22Rv1 (cell line): ENCODE measurements at regions not wholly inside any gene's neighbourhood (a gene's known extent, or its start where the extent isn't known, plus 50 kb on each side); places are given as distances from the start of the nearest gene placed in this dataset.
"Not testable (repeated sequence)": the region's sequence is repeated elsewhere in the genome, so short reads cannot be mapped to it uniquely, and the experiment has no call there.

Experiments
- H3K27ac ChIP-seq: fragments of 450-650 bp; 2 replicates; pipeline ENCODE4 v1.5.1; 2017
- ZFX ChIP-seq: fragments of 450-650 bp; IDR thresholded peaks from 2 replicates; pipeline ENCODE4 v1.6.1; 2017; ENCODE audit warnings: antibody characterized with exemption, borderline replicate concordance
- TF ChIP-seq, protein P1 (sequence below): fragments of 450-650 bp; IDR thresholded peaks from 2 replicates; pipeline ENCODE4 v1.5.1; 2017; ENCODE audit warnings: mild to moderate bottlenecking

DNA sequence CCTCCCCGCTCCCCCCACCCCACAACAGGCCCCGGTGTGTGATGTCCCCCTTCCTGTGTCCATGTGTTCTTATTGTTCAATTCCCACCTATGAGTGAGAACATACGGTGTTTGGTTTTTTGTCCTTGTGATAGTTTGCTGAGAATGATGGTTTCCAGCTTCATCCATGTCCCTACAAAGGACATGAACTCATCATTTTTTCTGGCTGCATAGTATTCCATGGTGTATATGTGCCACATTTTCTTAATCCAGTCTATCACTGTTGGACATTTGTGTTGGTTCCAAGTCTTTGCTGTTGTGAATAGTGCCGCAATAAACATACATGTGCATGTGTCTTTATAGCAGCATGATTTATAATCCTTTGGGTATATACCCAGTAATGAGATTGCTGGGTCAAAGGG lies 104.3 kb downstream of the MTPN start:
- H3K27ac ChIP-seq, result not testable (repeated sequence)

DNA sequence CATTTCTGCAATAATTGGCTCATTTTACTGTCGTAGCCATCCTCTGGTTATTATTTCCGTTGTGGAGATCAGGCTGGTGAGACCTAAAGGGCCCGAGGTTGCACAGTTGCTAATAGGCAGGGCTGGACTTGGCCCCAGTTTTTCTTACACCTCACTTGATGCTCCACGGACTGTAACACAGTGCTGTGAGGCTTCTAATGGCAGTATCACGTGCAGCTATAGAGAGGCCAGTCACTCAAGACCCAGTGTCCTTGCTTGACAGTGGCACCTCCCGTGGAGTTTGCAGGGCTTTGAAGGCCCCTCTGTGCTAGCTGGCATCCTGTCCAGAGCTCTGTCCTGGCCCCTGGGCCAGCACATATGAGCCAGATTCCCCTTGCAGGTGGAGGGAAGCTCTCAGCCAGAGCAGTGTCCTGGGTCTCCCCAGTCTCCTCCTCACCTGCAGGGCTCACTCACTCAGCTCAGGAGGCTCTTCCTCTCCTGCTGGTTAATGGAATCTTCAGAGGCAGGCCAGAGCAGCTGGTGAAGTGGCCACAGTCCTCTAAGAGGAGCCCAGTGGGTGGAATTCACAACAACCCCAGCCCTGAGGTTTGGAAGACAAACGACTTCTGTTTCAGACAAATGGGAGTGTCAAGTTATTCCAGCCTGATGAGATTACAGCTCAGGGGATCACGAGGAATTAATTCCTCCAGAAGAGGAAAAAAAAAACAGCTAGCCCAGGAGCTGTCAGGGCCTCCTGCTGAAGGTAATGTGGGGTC lies 114.2 kb upstream of the FAM180A start:
- no peak overlapping the region for H3K27ac ChIP-seq
- TF ChIP-seq, protein P1, sequence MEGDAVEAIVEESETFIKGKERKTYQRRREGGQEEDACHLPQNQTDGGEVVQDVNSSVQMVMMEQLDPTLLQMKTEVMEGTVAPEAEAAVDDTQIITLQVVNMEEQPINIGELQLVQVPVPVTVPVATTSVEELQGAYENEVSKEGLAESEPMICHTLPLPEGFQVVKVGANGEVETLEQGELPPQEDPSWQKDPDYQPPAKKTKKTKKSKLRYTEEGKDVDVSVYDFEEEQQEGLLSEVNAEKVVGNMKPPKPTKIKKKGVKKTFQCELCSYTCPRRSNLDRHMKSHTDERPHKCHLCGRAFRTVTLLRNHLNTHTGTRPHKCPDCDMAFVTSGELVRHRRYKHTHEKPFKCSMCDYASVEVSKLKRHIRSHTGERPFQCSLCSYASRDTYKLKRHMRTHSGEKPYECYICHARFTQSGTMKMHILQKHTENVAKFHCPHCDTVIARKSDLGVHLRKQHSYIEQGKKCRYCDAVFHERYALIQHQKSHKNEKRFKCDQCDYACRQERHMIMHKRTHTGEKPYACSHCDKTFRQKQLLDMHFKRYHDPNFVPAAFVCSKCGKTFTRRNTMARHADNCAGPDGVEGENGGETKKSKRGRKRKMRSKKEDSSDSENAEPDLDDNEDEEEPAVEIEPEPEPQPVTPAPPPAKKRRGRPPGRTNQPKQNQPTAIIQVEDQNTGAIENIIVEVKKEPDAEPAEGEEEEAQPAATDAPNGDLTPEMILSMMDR, result no peak
- no peak for TF ChIP-seq ZFX

DNA sequence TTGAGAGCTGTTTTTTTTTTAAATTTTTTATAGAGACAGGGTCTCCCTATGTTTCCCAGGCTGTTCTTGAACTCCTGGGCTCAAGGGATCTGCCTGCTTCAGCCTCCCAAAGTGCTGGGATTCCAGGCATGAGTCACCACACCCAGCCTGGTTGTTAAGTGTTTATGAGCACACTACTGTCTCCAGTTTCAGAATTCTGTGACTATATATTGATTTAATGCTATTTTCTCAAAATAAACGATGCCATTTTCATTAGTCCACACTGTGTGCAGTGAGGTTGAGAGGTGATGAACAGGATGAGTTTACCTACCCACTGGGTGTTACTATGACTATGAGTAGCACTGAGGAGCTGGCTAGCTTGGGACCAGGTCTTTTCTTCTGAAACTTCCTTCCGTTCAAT lies 110.9 kb upstream of the FAM180A start:
- no peak for TF ChIP-seq ZFX
- TF ChIP-seq, protein P1, result no peak
- H3K27ac ChIP-seq, result no peak overlapping the region

DNA sequence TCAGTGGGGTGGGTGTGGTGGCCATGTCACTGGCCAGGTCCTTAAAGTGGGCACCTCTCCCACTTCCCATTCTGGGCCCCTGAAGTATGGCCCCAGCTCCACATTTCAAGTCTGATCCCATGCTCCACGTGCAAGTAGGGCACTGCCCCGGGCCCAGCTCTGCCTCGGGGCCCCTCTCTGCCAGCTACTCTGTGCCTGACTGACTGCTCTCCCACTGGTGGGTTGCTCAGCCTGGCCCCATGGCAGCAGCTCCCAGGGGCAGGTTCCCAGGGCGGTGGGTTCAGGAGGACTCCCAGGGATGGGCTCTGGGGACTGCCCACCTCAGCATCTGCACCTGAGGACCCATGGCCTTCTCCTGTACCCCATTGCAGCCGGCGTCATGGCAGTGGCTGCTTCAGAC lies 110.2 kb upstream of the FAM180A start:
- H3K27ac ChIP-seq, result no peak overlapping the region
- TF ChIP-seq ZFX, result no peak
- TF ChIP-seq, protein P1, result no peak

DNA sequence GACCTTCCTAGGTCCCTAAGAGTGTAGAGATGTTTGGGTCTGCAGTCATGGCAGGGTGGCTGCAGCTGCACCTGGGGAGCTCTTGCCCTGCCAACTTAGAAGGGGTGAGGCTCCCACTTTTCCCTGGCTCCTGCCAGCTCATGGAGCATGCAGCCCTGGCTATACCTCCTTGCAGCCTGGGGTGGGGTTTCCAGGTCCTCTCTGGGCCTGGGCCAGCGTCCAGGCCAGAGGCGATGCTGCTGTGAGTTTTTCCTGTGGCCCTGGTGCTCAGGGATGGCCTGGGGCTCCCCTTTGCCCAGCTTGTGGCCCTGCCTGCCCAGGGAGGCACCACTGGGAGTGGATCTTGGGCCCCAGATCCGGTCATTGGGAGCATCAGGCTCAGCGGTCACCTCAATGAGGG lies 109.8 kb upstream of the FAM180A start:
- no peak overlapping the region for H3K27ac ChIP-seq
- TF ChIP-seq, protein P1, result no peak
- TF ChIP-seq ZFX, result no peak

DNA sequence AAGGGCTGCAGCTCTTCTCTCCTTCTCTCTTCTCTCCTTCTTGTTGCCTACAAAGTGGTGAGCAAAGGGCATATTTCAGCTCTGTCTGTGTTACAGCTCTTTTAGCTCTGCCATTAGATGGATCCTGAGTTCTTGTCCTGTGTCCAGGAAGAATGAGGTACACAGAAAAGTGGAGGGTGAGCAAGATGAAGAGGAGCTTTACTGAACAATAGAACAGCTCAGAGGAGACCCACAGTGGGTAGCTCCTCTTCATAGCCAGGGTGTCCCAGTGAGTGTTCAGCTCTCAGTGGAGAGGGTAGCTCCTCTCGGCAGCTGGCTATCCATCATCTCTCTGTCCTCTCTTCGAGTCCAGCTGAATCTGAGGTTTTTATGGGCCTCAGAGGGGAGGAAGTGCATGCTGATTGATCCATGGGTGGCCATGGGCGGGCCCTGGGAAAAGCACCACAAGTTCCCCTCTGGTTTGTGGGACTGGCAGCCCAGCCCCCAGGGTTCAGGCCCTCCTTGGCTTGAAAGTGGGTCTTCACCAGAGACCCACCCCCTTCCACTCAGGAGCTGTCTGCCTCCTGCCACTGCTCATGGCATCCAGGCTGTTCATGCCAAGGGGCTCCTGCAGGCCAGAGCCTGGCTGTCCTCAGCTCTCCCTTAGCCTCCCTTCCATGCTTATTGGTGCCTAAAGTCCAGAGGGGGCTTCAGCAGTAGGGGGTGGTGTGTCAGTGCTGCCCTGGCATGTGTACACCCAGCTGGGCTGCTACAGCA lies 109.1 kb upstream of the FAM180A start:
- H3K27ac ChIP-seq, result no peak overlapping the region
- TF ChIP-seq, protein P1, result no peak
- no peak for TF ChIP-seq ZFX

DNA sequence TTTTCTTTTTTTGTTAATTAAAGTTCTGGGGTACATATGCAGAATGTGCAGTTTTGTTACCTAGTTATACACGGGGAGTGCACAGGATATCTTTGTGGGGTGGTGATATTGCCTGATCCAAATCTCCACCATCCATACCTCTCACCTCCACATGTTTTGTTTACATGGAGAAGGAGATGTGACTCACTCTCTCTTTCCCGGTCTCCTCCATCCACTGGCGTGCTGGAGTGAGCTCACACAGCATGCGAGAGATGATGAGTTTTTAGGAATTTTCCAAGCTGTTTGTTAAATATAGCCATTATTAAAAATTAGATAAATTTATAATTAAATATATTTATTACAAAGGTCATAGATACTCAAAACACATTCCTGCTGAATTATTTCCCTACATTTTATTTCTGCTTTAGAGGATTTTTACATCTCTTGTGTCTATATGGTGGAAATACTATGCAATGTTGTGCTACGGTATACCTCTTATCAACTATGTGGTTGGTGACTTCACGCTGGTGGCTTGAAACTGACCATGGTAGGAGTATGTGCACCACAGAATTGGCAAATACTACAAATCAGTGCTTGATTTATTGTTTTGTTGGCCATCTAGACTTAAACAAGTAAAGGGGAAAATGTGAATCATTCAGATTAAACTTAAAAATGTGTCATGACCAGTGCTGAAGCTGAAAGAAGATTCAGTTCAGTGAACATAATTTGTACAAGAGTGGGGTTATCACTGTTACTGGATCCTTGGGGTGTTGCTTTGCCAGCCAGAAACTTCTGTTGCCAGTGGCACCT lies 107.9 kb upstream of the FAM180A start:
- TF ChIP-seq ZFX, result no peak
- TF ChIP-seq, protein P1, result no peak
- H3K27ac ChIP-seq, result no peak overlapping the region
